LNCaP clone FGC (cell line): ENCODE measurements at regions not wholly inside any gene's neighbourhood (a gene's known extent, or its start where the extent isn't known, plus 50 kb on each side); places are given as distances from the start of the nearest gene placed in this dataset.

Experiments used
- DNase-seq: peaks from one replicate; pipeline ENCODE4 v3.0.0-alpha.2; 2011; ENCODE audit warnings: low read depth
- H3K4me3 ChIP-seq: 2 replicates; pipeline ENCODE4 v1.5.1; 2011; ENCODE audit warnings: mild to moderate bottlenecking, low read depth, low read length, control low read depth
- CTCF ChIP-seq: IDR thresholded peaks from 2 replicates; pipeline ENCODE4 v1.5.1; 2012; ENCODE audit warnings: mild to moderate bottlenecking; ENCODE audit not compliant: control insufficient read depth, insufficient read depth; ENCODE audit errors: extremely low read depth

- DNase-seq = no peak
- no peak overlapping the region for H3K4me3 ChIP-seq
- TF ChIP-seq CTCF = no peak
Measured at GRCh38 chr2:3071685-3072263, 305.8 kb downstream of the EIPR1 start.

GRCh38 chr2:3066831-3067230, 310.8 kb downstream of the EIPR1 start:
- no peak overlapping the region for H3K4me3 ChIP-seq
- TF ChIP-seq CTCF = no peak
- DNase-seq = no peak

- TF ChIP-seq CTCF = no peak
- no peak overlapping the region for H3K4me3 ChIP-seq
- no peak for DNase-seq
Measured at GRCh38 chr2:3065928-3066327, 311.7 kb downstream of the EIPR1 start.

GRCh38 chr2:3062476-3063260, 314.9 kb downstream of the EIPR1 start:
- no peak overlapping the region for H3K4me3 ChIP-seq
- DNase-seq = no peak
- TF ChIP-seq CTCF = no peak

GRCh38 chr2:3060049-3060448, 317.6 kb downstream of the EIPR1 start:
- DNase-seq = no peak
- no peak for TF ChIP-seq CTCF
- H3K4me3 ChIP-seq = no peak overlapping the region

- DNase-seq = no peak
- TF ChIP-seq CTCF = no peak
- H3K4me3 ChIP-seq = no peak overlapping the region
Measured at GRCh38 chr2:3059141-3059925, 318.3 kb downstream of the EIPR1 start.
